GM23338 (cell line): ENCODE measurements at regions not wholly inside any gene's neighbourhood (a gene's known extent, or its start where the extent isn't known, plus 50 kb on each side); places are given as distances from the start of the nearest gene placed in this dataset.

Experiments used
- CREB1 ChIP-seq: fragments of 250-450 bp; sonication (Bioruptor Pico); IDR thresholded peaks from 2 replicates; pipeline ENCODE4 v1.5.0; 2020; ENCODE audit warnings: low read depth, mild to moderate bottlenecking, moderate library complexity
- CTCF ChIP-seq, 2 experiments: fragments of 200-600 bp in 1 of 2; sonication (generic) in 1 of 2; conservative IDR thresholded peaks; 2 replicates each; pipeline versions ENCODE4 v1.5.1 to v1.6.1; 2016 to 2017; ENCODE audit warnings: antibody characterized with exemption in 2 of 2, low read depth in 2 of 2, mild to moderate bottlenecking in 2 of 2, moderate library complexity in 1 of 2
- EZH2 ChIP-seq: fragments of 200-600 bp; sonication (generic); IDR thresholded peaks from one replicate; pipeline ENCODE4 v1.8.0; 2017; ENCODE audit warnings: antibody characterized with exemption, mild to moderate bottlenecking, low read depth; ENCODE audit not compliant: unreplicated experiment
- EZH2phosphoT487 ChIP-seq: fragments of 200-600 bp; sonication (generic); IDR thresholded peaks from one replicate; pipeline ENCODE4 v1.8.1; 2018; ENCODE audit warnings: antibody characterized with exemption; ENCODE audit not compliant: unreplicated experiment
- JUNB ChIP-seq: IDR thresholded peaks from one replicate; pipeline ENCODE4 v1.6.1; 2016; ENCODE audit warnings: antibody characterized with exemption; ENCODE audit not compliant: unreplicated experiment
- POLR2AphosphoS5 ChIP-seq: IDR thresholded peaks from 2 replicates; pipeline ENCODE4 v1.6.1; 2016; ENCODE audit warnings: antibody characterized with exemption, low read depth
- REST ChIP-seq: IDR thresholded peaks from one replicate; pipeline ENCODE4 v1.6.1; 2018; ENCODE audit warnings: antibody characterized with exemption; ENCODE audit not compliant: unreplicated experiment
- STAT1 ChIP-seq: IDR thresholded peaks from one replicate; pipeline ENCODE4 v1.6.1; 2016; ENCODE audit warnings: antibody characterized with exemption; ENCODE audit not compliant: unreplicated experiment
- ZNF114 ChIP-seq: fragments of 250-450 bp; sonication (Bioruptor Pico); IDR thresholded peaks from 2 replicates; pipeline ENCODE4 v1.5.0; 2020; ENCODE audit warnings: mild to moderate bottlenecking, moderate library complexity

DNA sequence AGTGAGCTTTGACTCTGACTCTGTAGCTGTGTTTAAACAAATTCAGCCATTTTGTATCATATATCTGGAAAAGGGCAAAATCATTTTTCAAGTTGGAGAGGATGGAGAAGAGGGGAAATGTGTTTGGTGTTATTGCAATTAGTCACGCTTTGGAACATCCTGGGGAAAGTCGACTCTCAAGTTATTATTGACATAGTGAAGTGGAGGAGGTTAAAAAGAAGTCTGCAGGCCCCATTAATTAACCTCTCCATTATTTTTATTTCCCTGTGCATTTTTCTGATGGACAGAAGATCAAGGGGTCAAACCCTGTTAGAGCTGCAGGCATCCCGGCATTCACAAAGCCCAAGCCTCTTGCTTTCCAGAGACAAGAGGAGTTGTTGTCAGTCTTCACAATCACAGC is 132.6 kb downstream of the TEX36 start:
- TF ChIP-seq EZH2 (no peak), CTCF (conservative IDR thresholded peaks at IDR 0.05; ENCODE audit: low read depth in 2 of 2) (no peak), EZH2phosphoT487 (no peak), POLR2AphosphoS5 (no peak), CREB1 (CRISPR knock-in tag) (no peak), REST (no peak), ZNF114 (CRISPR knock-in tag) (no peak), STAT1 (no peak), JUNB (no peak)
